SIG-M5 treated with dmso at 0.1 percent for 504 hours (cell line): ENCODE measurements at regions not wholly inside any gene's neighbourhood (a gene's known extent, or its start where the extent isn't known, plus 50 kb on each side); places are given as distances from the start of the nearest gene placed in this dataset.
"Not testable (repeated sequence)": the region's sequence is repeated elsewhere in the genome, so short reads cannot be mapped to it uniquely, and the experiment has no call there.

ENCODE experiments used
- DNase-seq: peaks from one replicate; lab custom pipeline; 2025; ENCODE audit not compliant: unreplicated experiment; lab: John Stamatoyannopoulos, UW

GRCh38 chr11:13134886-13135285, 125.8 kb downstream of the RASSF10 start:
- DNase-seq, result no peak

- no peak for DNase-seq
Measured at GRCh38 chr11:13135385-13136271, 126.5 kb downstream of the RASSF10 start.

- DNase-seq, result no peak
Measured at GRCh38 chr11:13136272-13136596, 127.1 kb downstream of the RASSF10 start.

GRCh38 chr11:13137844-13138301, 128.8 kb downstream of the RASSF10 start:
- DNase-seq, result no peak

GRCh38 chr11:13139085-13139484, 130.0 kb downstream of the RASSF10 start:
- DNase-seq, result not testable (repeated sequence)

GRCh38 chr11:13140028-13140870, 131.1 kb downstream of the RASSF10 start:
- no peak for DNase-seq

- no peak for DNase-seq
Measured at GRCh38 chr11:13140873-13141655, 131.9 kb downstream of the RASSF10 start.

- no peak for DNase-seq
Measured at GRCh38 chr11:13141731-13142709, 132.9 kb downstream of the RASSF10 start.

- no peak for DNase-seq
Measured at GRCh38 chr11:13143486-13144297, 133.9 kb upstream of the BMAL1 start.

GRCh38 chr11:13145461-13145860, 132.1 kb upstream of the BMAL1 start:
- no peak for DNase-seq

GRCh38 chr11:13149991-13150390, 127.6 kb upstream of the BMAL1 start:
- no peak for DNase-seq

GRCh38 chr11:13150487-13150886, 127.1 kb upstream of the BMAL1 start:
- no peak for DNase-seq

- DNase-seq, result no peak
Measured at GRCh38 chr11:13152264-13152663, 125.3 kb upstream of the BMAL1 start.

GRCh38 chr11:13152736-13153541, 124.7 kb upstream of the BMAL1 start:
- DNase-seq, result no peak

GRCh38 chr11:13154374-13154773, 123.2 kb upstream of the BMAL1 start:
- not testable (repeated sequence) for DNase-seq

- no peak for DNase-seq
Measured at GRCh38 chr11:13160346-13160745, 117.2 kb upstream of the BMAL1 start.

- DNase-seq, result no peak
Measured at GRCh38 chr11:13160806-13161205, 116.8 kb upstream of the BMAL1 start.

- DNase-seq, result no peak
Measured at GRCh38 chr11:13163158-13163557, 114.4 kb upstream of the BMAL1 start.
